Mesenchymal stem cell (in vitro differentiated cells and primary cell): ENCODE measurements at regions not wholly inside any gene's neighbourhood (a gene's known extent, or its start where the extent isn't known, plus 50 kb on each side); places are given as distances from the start of the nearest gene placed in this dataset.

ENCODE experiments used
- DNase-seq: peaks from one replicate; pipeline ENCODE4 v3.0.0-alpha.2; 2013
- H2AFZ ChIP-seq: one replicate; pipeline ENCODE4 v1.6.1; 2013; ENCODE audit warnings: low read depth, mild to moderate bottlenecking, control low read depth, inconsistent platforms, low read length, moderate library complexity
- H2AK5ac ChIP-seq: 2 replicates; pipeline ENCODE4 v1.6.1; 2013; ENCODE audit warnings: low read length, moderate library complexity, mild to moderate bottlenecking, inconsistent platforms; ENCODE audit not compliant: severe bottlenecking
- H2BK120ac ChIP-seq: one replicate; pipeline ENCODE4 v1.6.1; 2013; ENCODE audit warnings: low read depth, mild to moderate bottlenecking, inconsistent platforms, low read length, moderate library complexity
- H2BK12ac ChIP-seq, 2 experiments: one replicate each; pipeline ENCODE4 v1.6.1; 2013; ENCODE audit warnings: inconsistent platforms in 2 of 2, low read length in 2 of 2, mild to moderate bottlenecking in 2 of 2, moderate library complexity in 2 of 2, control low read depth in 1 of 2
- H2BK15ac ChIP-seq: one replicate; pipeline ENCODE4 v1.6.1; 2013; ENCODE audit warnings: mild to moderate bottlenecking, low read depth, inconsistent platforms; ENCODE audit not compliant: poor library complexity, severe bottlenecking
- H2BK5ac ChIP-seq: 2 replicates; pipeline ENCODE4 v1.6.1; 2013; ENCODE audit warnings: low read depth, mild to moderate bottlenecking, low read length, control low read depth, inconsistent platforms; ENCODE audit not compliant: poor library complexity, severe bottlenecking
- H3K14ac ChIP-seq, 2 experiments: one replicate each; pipeline ENCODE4 v1.6.1; 2013; ENCODE audit warnings: inconsistent platforms in 2 of 2, low read length in 2 of 2, control low read depth in 1 of 2, mild to moderate bottlenecking in 1 of 2, moderate library complexity in 1 of 2
- H3K18ac ChIP-seq, 2 experiments: one replicate each; pipeline ENCODE4 v1.6.1; 2013; ENCODE audit warnings: inconsistent platforms in 2 of 2, low read length in 2 of 2, control low read depth in 1 of 2, low read depth in 1 of 2, mild to moderate bottlenecking in 1 of 2
- H3K23ac ChIP-seq, 2 experiments: one replicate each; pipeline ENCODE4 v1.6.1; 2013; ENCODE audit warnings: inconsistent platforms in 2 of 2, low read length in 2 of 2, mild to moderate bottlenecking in 2 of 2, moderate library complexity in 2 of 2, control low read depth in 1 of 2
- H3K27ac ChIP-seq: 2 replicates; pipeline ENCODE4 v1.5.1; 2013; ENCODE audit warnings: mild to moderate bottlenecking, moderate library complexity, low read length, control low read depth, inconsistent platforms; ENCODE audit not compliant: poor library complexity, severe bottlenecking
- H3K27me3 ChIP-seq, 2 experiments: 2 replicates each; pipeline versions ENCODE4 v1.6.1 to v1.7.0; 2013; ENCODE audit warnings: low read length in 2 of 2, mild to moderate bottlenecking in 2 of 2, moderate library complexity in 2 of 2, control low read depth in 1 of 2, inconsistent platforms in 1 of 2; ENCODE audit not compliant: control insufficient read depth in 1 of 2, insufficient read depth in 1 of 2
- H3K36me3 ChIP-seq, 2 experiments: 2 replicates each; pipeline versions ENCODE4 v1.6.1 to v1.7.0; 2013; ENCODE audit warnings: low read length in 2 of 2, control low read depth in 1 of 2, inconsistent platforms in 1 of 2, low read depth in 1 of 2, mild to moderate bottlenecking in 1 of 2; ENCODE audit not compliant: insufficient read depth in 2 of 2, control insufficient read depth in 1 of 2
- H3K4ac ChIP-seq, 2 experiments: one replicate each; pipeline ENCODE4 v1.6.1; 2013; ENCODE audit warnings: inconsistent platforms in 2 of 2, low read length in 2 of 2, mild to moderate bottlenecking in 2 of 2, moderate library complexity in 2 of 2, control low read depth in 1 of 2, low read depth in 1 of 2
- H3K4me1 ChIP-seq: 2 replicates; pipeline ENCODE4 v1.6.1; 2013; ENCODE audit warnings: low read depth, low read length, control low read depth; ENCODE audit not compliant: control insufficient read depth, insufficient read depth
- H3K4me2 ChIP-seq: 2 replicates; pipeline ENCODE4 v1.6.1; 2013; ENCODE audit warnings: low read length, mild to moderate bottlenecking, inconsistent platforms; ENCODE audit not compliant: poor library complexity, severe bottlenecking
- H3K4me3 ChIP-seq, 2 experiments: 2 replicates each; pipeline versions ENCODE4 v1.5.1 to v1.7.0; 2013; ENCODE audit warnings: low read length in 2 of 2, mild to moderate bottlenecking in 2 of 2, control low read depth in 1 of 2, low read depth in 1 of 2; ENCODE audit not compliant: insufficient read depth in 1 of 2
- H3K79me1 ChIP-seq: replicated peaks from 2 replicates; pipeline ENCODE4 v1.6.1; 2013; ENCODE audit warnings: mild to moderate bottlenecking, control low read depth, low read length, inconsistent platforms; ENCODE audit not compliant: poor library complexity, severe bottlenecking
- H3K9ac ChIP-seq: 2 replicates; pipeline ENCODE4 v1.7.0; 2013; ENCODE audit warnings: mild to moderate bottlenecking, low read length, moderate library complexity
- H3K9me3 ChIP-seq: 2 replicates; pipeline ENCODE4 v1.7.0; 2013; ENCODE audit warnings: mild to moderate bottlenecking, low read length; ENCODE audit not compliant: control insufficient read depth
- H4K8ac ChIP-seq: one replicate; pipeline ENCODE4 v1.6.1; 2013; ENCODE audit warnings: inconsistent platforms, mild to moderate bottlenecking, low read length, moderate library complexity
- H4K91ac ChIP-seq: one replicate; pipeline ENCODE4 v1.6.1; 2013; ENCODE audit warnings: mild to moderate bottlenecking, low read length, inconsistent platforms
- WGBS: methylation state at CpG from one replicate; pipeline ENCODE4 v1.1.7; 2013; ENCODE audit warnings: mixed read lengths; 5-methylcytosine and 5-hydroxymethylcytosine counted together

DNA sequence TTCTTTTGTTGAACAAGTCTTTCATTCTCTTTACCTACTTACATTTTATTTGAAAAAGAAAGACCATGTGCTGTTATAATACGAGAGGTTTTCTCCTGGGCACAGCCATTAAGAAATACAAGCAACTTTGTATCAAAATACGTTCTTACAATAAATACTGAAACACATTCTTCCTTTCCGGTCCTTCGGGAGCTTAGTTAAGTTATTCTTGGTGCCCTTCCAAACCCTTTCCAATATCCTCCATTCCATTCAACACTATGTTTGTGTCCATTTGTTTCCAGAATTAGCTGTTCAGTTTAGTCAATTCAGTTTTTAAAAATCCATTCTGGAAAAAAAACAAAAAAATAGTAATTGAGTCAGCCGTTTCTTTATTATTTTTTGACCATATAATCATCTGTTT is 746.8 kb upstream of the SLC10A2 start:
- no peak overlapping the region for H3K23ac ChIP-seq
- no peak overlapping the region for H2BK15ac ChIP-seq
- H3K18ac ChIP-seq: no peak overlapping the region
- DNase-seq: no peak
- no peak overlapping the region for H3K14ac ChIP-seq
- WGBS: 77% methylated on average over 4 of the region's 5 CpGs
- H3K9me3 ChIP-seq: peaks cover 12% of the 10 kb centered on the region
- H2AK5ac ChIP-seq: no peak overlapping the region
- H4K8ac ChIP-seq: no peak overlapping the region
- H3K27me3 ChIP-seq: no peaks in the 10 kb centered on the region
- no peak overlapping the region for H4K91ac ChIP-seq
- no peak overlapping the region for H2BK5ac ChIP-seq
- no peaks in the 10 kb centered on the region for H3K36me3 ChIP-seq
- H2BK12ac ChIP-seq: no peak overlapping the region
- H3K4me2 ChIP-seq: no peak overlapping the region
- H2BK120ac ChIP-seq: no peak overlapping the region
- H3K4ac ChIP-seq: no peak overlapping the region
- H3K79me1 ChIP-seq: no peaks in the 10 kb centered on the region
- H2AFZ ChIP-seq: no peak overlapping the region
- no peak overlapping the region for H3K27ac ChIP-seq
- no peak overlapping the region for H3K4me3 ChIP-seq
- no peak overlapping the region for H3K9ac ChIP-seq
- H3K4me1 ChIP-seq: no peaks in the 10 kb centered on the region

DNA sequence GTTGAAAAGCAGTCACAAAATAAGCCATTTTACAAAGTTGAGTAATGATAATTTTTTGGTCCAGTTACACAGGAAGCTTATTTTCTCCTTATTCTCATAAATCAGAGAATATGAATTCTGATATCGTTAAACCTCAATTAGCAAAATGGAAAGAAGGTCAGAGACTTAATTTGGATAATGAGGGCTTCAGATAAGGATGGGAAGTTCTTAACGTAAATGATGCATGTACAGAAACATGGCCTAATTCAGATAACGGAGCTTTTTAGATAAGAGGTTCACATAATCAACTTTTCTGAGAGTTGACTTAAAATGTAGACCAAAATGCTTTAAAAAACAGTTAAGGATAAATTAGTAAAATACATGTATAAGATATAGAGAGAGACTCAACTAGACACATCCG is 746.3 kb upstream of the SLC10A2 start:
- no peaks in the 10 kb centered on the region for H3K4me1 ChIP-seq
- no peak overlapping the region for H2BK15ac ChIP-seq
- no peak for DNase-seq
- H2AFZ ChIP-seq: no peak overlapping the region
- H3K4me2 ChIP-seq: no peak overlapping the region
- no peak overlapping the region for H3K27ac ChIP-seq
- H2BK120ac ChIP-seq: no peak overlapping the region
- H3K9me3 ChIP-seq: peaks cover 12% of the 10 kb centered on the region
- no peak overlapping the region for H2BK5ac ChIP-seq
- H4K91ac ChIP-seq: no peak overlapping the region
- no peak overlapping the region for H2AK5ac ChIP-seq
- no peaks in the 10 kb centered on the region for H3K36me3 ChIP-seq
- no peaks in the 10 kb centered on the region for H3K79me1 ChIP-seq
- H3K23ac ChIP-seq: no peak overlapping the region
- no peak overlapping the region for H3K14ac ChIP-seq
- no peak overlapping the region for H3K4me3 ChIP-seq
- 84% methylated on average over 3 of the region's 4 CpGs for WGBS
- H3K4ac ChIP-seq: no peak overlapping the region
- H2BK12ac ChIP-seq: no peak overlapping the region
- no peak overlapping the region for H4K8ac ChIP-seq
- H3K18ac ChIP-seq: no peak overlapping the region
- no peaks in the 10 kb centered on the region for H3K27me3 ChIP-seq
- no peak overlapping the region for H3K9ac ChIP-seq

DNA sequence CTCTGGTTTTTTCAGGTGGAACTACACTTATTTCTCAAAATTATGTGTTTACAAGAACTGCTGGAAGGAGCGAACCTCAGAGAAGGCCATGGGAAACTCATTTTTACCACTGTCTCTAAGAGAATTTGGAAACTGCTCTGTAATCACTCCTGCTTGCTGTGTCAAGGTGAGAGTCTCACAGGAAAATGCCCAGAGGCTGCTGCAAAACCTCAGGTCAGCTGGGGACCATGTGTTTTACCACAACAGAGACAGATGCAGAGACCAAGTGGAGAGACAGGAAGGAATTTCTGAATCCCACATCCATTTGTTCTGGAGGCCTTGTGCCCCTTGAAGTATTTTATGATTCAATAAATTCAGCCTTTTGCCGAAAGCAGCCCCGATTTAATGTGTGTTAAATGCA is 743.8 kb upstream of the SLC10A2 start:
- H3K23ac ChIP-seq: no peak overlapping the region
- peaks cover 12% of the 10 kb centered on the region for H3K9me3 ChIP-seq
- H3K9ac ChIP-seq: no peak overlapping the region
- no peak overlapping the region for H2AK5ac ChIP-seq
- H3K4me2 ChIP-seq: no peak overlapping the region
- H2AFZ ChIP-seq: no peak overlapping the region
- no peak overlapping the region for H3K18ac ChIP-seq
- DNase-seq: no peak
- H3K4ac ChIP-seq: no peak overlapping the region
- no peak overlapping the region for H3K27ac ChIP-seq
- no peaks in the 10 kb centered on the region for H3K27me3 ChIP-seq
- no peak overlapping the region for H2BK12ac ChIP-seq
- no peak overlapping the region for H4K91ac ChIP-seq
- no peak overlapping the region for H2BK5ac ChIP-seq
- H2BK120ac ChIP-seq: no peak overlapping the region
- no peak overlapping the region for H3K4me3 ChIP-seq
- H3K36me3 ChIP-seq: no peaks in the 10 kb centered on the region
- H3K79me1 ChIP-seq: no peaks in the 10 kb centered on the region
- H3K14ac ChIP-seq: no peak overlapping the region
- H4K8ac ChIP-seq: no peak overlapping the region
- WGBS: 89% methylated on average over 3 of the region's 3 CpGs
- H3K4me1 ChIP-seq: no peaks in the 10 kb centered on the region
- H2BK15ac ChIP-seq: no peak overlapping the region

DNA sequence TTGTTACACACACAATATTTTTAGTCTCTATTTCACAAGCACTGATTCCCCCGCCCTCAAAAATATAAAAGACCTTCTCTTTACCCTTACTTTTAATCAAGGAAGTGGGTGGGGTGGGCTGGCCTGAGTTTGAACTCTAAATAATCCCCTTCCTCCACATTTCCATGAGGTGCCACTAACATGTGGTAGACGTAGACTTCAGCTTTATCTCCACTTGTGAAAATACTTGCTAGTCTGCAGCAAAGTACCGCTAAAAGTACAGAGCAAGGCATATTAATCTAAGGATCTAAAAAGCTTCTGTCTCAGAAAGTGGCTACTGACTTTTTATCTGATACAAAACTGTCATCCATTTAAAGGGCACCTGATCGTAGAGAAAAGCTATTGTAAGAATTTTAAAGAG is 739.6 kb upstream of the SLC10A2 start:
- Histone ChIP-seq H3K4me3 (no peak overlapping the region), H2AFZ (no peak overlapping the region), H2BK120ac (no peak overlapping the region), H3K4me2 (no peak overlapping the region), H3K79me1 (no peaks in the 10 kb centered on the region), H3K4ac (no peak overlapping the region), H3K9ac (no peak overlapping the region), H3K36me3 (no peaks in the 10 kb centered on the region), H3K18ac (no peak overlapping the region), H3K27me3 (no peaks in the 10 kb centered on the region), H2AK5ac (no peak overlapping the region), H3K23ac (no peak overlapping the region), H4K8ac (no peak overlapping the region), H3K27ac (no peak overlapping the region), H3K4me1 (no peaks in the 10 kb centered on the region), H3K9me3 (peaks cover 3% of the 10 kb centered on the region), H2BK12ac (no peak overlapping the region), H4K91ac (no peak overlapping the region), H3K14ac (no peak overlapping the region), H2BK5ac (no peak overlapping the region), H2BK15ac (no peak overlapping the region)
- DNase-seq: no peak
- WGBS: 75% methylated on average over 3 of the region's 4 CpGs
